ENCODE measurements at regions not wholly inside any gene's neighbourhood (a gene's known extent, or its start where the extent isn't known, plus 50 kb on each side); places are given as distances from the start of the nearest gene placed in this dataset.

- no peak overlapping the region for H3K4me3 Mint-ChIP-seq
Measured at GRCh38 chr6:133637436-133637835, 251.5 kb upstream of the TCF21 start.

GRCh38 chr6:133637874-133638273 is 251.0 kb upstream of the TCF21 start:
- no peak overlapping the region for H3K27ac Mint-ChIP-seq
- Histone ChIP-seq H3K36me3 (ENCODE audit: insufficient read depth, low read length) (no peaks in the 10 kb centered on the region), H3K27me3 (ENCODE audit: control insufficient read depth in 1 of 2, insufficient read depth in 2 of 2, low read length in 2 of 2) (no peaks in the 10 kb centered on the region), H3K27ac (ENCODE audit: low read depth in 1 of 2, low read length in 2 of 2) (no peak overlapping the region), H3K4me3 (ENCODE audit: low read length) (no peak overlapping the region), H3K9me3 (ENCODE audit: control insufficient read depth in 1 of 2, insufficient read depth in 1 of 2, low read length in 2 of 2) (no peaks in the 10 kb centered on the region), H3K4me1 (ENCODE audit: insufficient read depth, low read length) (no peaks in the 10 kb centered on the region)
- H3K9me3 Mint-ChIP-seq = peaks cover 8% of the 10 kb centered on the region
- peaks cover 3% of the 10 kb centered on the region for H3K27me3 Mint-ChIP-seq
- H3K4me3 Mint-ChIP-seq = no peak overlapping the region
- DNase-seq (no peak), ATAC-seq (ENCODE audit: poor library complexity) (no peak)
- intact Hi-C loops (cut with DNase I, micrococcal nuclease) = no loop called here
- CTCF ChIA-PET = no interaction called here
- POLR2A ChIA-PET = no interaction called here
- no peaks in the 10 kb centered on the region for H3K36me3 Mint-ChIP-seq (ENCODE audit: low read depth)
- no peaks in the 10 kb centered on the region for H3K4me1 Mint-ChIP-seq (ENCODE audit: low read depth)
- TF ChIP-seq CTCF (IDR thresholded peaks at IDR 0.05) = no peak

More at GRCh38 chr6:133637436-133637835, 251.5 kb upstream of the TCF21 start:
- Histone ChIP-seq H3K4me3 (ENCODE audit: low read length) (no peak overlapping the region), H3K36me3 (ENCODE audit: insufficient read depth, low read length) (no peaks in the 10 kb centered on the region), H3K9me3 (ENCODE audit: control insufficient read depth in 1 of 2, insufficient read depth in 1 of 2, low read length in 2 of 2) (no peaks in the 10 kb centered on the region), H3K4me1 (ENCODE audit: insufficient read depth, low read length) (no peaks in the 10 kb centered on the region), H3K27ac (ENCODE audit: low read depth in 1 of 2, low read length in 2 of 2) (no peak overlapping the region), H3K27me3 (ENCODE audit: control insufficient read depth in 1 of 2, insufficient read depth in 2 of 2, low read length in 2 of 2) (no peaks in the 10 kb centered on the region)
- Mint-ChIP-seq H3K36me3 (ENCODE audit: low read depth) (no peaks in the 10 kb centered on the region), H3K27ac (no peak overlapping the region), H3K9me3 (peaks cover 8% of the 10 kb centered on the region), H3K27me3 (peaks cover 3% of the 10 kb centered on the region), H3K4me1 (ENCODE audit: low read depth) (no peaks in the 10 kb centered on the region)
- DNase-seq (no peak), ATAC-seq (ENCODE audit: poor library complexity) (no peak)
- intact Hi-C loops (cut with DNase I, micrococcal nuclease) = no loop called here
- ChIA-PET POLR2A (no interaction called here), CTCF (no interaction called here)
- no peak for TF ChIP-seq CTCF (IDR thresholded peaks at IDR 0.05)

GRCh38 chr6:133641104-133641503 is 247.8 kb upstream of the TCF21 start:
- Histone ChIP-seq H3K9me3 (ENCODE audit: control insufficient read depth in 1 of 2, insufficient read depth in 1 of 2, low read length in 2 of 2) (no peaks in the 10 kb centered on the region), H3K27ac (ENCODE audit: low read depth in 1 of 2, low read length in 2 of 2) (no peak overlapping the region), H3K4me1 (ENCODE audit: insufficient read depth, low read length) (no peaks in the 10 kb centered on the region), H3K36me3 (ENCODE audit: insufficient read depth, low read length) (no peaks in the 10 kb centered on the region), H3K27me3 (ENCODE audit: control insufficient read depth in 1 of 2, insufficient read depth in 2 of 2, low read length in 2 of 2) (no peaks in the 10 kb centered on the region), H3K4me3 (ENCODE audit: low read length) (no peak overlapping the region)
- H3K9me3 Mint-ChIP-seq = peaks cover 8% of the 10 kb centered on the region
- CTCF ChIA-PET = no interaction called here
- intact Hi-C loops (cut with DNase I, micrococcal nuclease) = no loop called here
- no peak overlapping the region for H3K27ac Mint-ChIP-seq
- no peak for TF ChIP-seq CTCF (IDR thresholded peaks at IDR 0.05)
- ATAC-seq (ENCODE audit: poor library complexity) = no peak
- H3K27me3 Mint-ChIP-seq = peaks cover 3% of the 10 kb centered on the region
- no peaks in the 10 kb centered on the region for H3K4me1 Mint-ChIP-seq (ENCODE audit: low read depth)
- no peaks in the 10 kb centered on the region for H3K36me3 Mint-ChIP-seq (ENCODE audit: low read depth)
- DNase-seq = no peak
- no peak overlapping the region for H3K4me3 Mint-ChIP-seq
- POLR2A ChIA-PET = no interaction called here
